Activated T-cell treated with anti-CD3 and anti-CD28 coated beads, Interleukin-2, amount 50 U/mL, for 4 hours (primary cell): ENCODE measurements at regions not wholly inside any gene's neighbourhood (a gene's known extent, or its start where the extent isn't known, plus 50 kb on each side); places are given as distances from the start of the nearest gene placed in this dataset.
"Not testable (repeated sequence)": the region's sequence is repeated elsewhere in the genome, so short reads cannot be mapped to it uniquely, and the experiment has no call there.

Source experiments
- ATAC-seq, 2 donors: fragments of 200-7000 bp; cut with Tn5 transposase; one replicate each; pipeline ENCODE4 v1.10.0; 2021
- DNase-seq: peaks from one replicate; pipeline ENCODE4 v3.0.0-alpha.2; 2020
- H3K27me3 Mint-ChIP-seq: one replicate; pipeline ENCODE4 v1.8.0; 2021; ENCODE audit warnings: low read depth, mixed read lengths
- H3K36me3 Mint-ChIP-seq: one replicate; pipeline ENCODE4 v1.8.0; 2022; ENCODE audit warnings: mixed read lengths; ENCODE audit not compliant: insufficient read depth
- H3K4me1 Mint-ChIP-seq: one replicate; pipeline ENCODE4 v1.8.0; 2021; ENCODE audit warnings: low read depth, mixed read lengths
- H3K4me3 Mint-ChIP-seq: one replicate; pipeline ENCODE4 v1.8.0; 2021; ENCODE audit warnings: mild to moderate bottlenecking, moderate library complexity, mixed read lengths
- H3K9me3 Mint-ChIP-seq: one replicate; pipeline ENCODE4 v1.8.0; 2021; ENCODE audit warnings: mixed read lengths

- H3K4me1 Mint-ChIP-seq, DNase-seq, H3K4me3 Mint-ChIP-seq, H3K36me3 Mint-ChIP-seq, ATAC-seq: not testable (repeated sequence)
- peaks cover 15% of the 10 kb centered on the region for H3K27me3 Mint-ChIP-seq
- H3K9me3 Mint-ChIP-seq = peaks cover 12% of the 10 kb centered on the region
Observed at GRCh38 chr21:36616773-36617172, 82.1 kb upstream of the SIM2 start.

- not testable (repeated sequence) for DNase-seq, H3K4me3 Mint-ChIP-seq, H3K27me3 Mint-ChIP-seq, ATAC-seq, H3K36me3 Mint-ChIP-seq, H3K4me1 Mint-ChIP-seq
- H3K9me3 Mint-ChIP-seq = peaks cover 15% of the 10 kb centered on the region
Observed at GRCh38 chr21:36621794-36622193, 77.1 kb upstream of the SIM2 start.

GRCh38 chr21:36624105-36624504 lies 74.8 kb upstream of the SIM2 start:
- H3K27me3 Mint-ChIP-seq = peaks cover 3% of the 10 kb centered on the region
- H3K4me3 Mint-ChIP-seq = no peak overlapping the region
- H3K4me1 Mint-ChIP-seq = no peaks in the 10 kb centered on the region
- DNase-seq = no peak
- H3K9me3 Mint-ChIP-seq = peaks cover 12% of the 10 kb centered on the region
- H3K36me3 Mint-ChIP-seq = no peaks in the 10 kb centered on the region
- no peak for ATAC-seq

GRCh38 chr21:36626791-36627190 lies 72.1 kb upstream of the SIM2 start:
- Mint-ChIP-seq H3K4me1 (no peaks in the 10 kb centered on the region), H3K9me3 (peaks cover 8% of the 10 kb centered on the region), H3K36me3 (no peaks in the 10 kb centered on the region), H3K27me3 (peaks cover 8% of the 10 kb centered on the region), H3K4me3 (no peak overlapping the region)
- ATAC-seq (no peak), DNase-seq (no peak)

GRCh38 chr21:36627242-36627641 lies 71.7 kb upstream of the SIM2 start:
- Mint-ChIP-seq H3K4me3 (no peak overlapping the region), H3K36me3 (no peaks in the 10 kb centered on the region), H3K27me3 (peaks cover 8% of the 10 kb centered on the region), H3K4me1 (no peaks in the 10 kb centered on the region), H3K9me3 (peaks cover 8% of the 10 kb centered on the region)
- DNase-seq (no peak), ATAC-seq (no peak)

GRCh38 chr21:36628106-36628505 lies 70.8 kb upstream of the SIM2 start:
- Mint-ChIP-seq H3K4me3 (no peak overlapping the region), H3K27me3 (peaks cover 8% of the 10 kb centered on the region), H3K4me1 (no peaks in the 10 kb centered on the region), H3K9me3 (peaks cover 8% of the 10 kb centered on the region), H3K36me3 (no peaks in the 10 kb centered on the region)
- ATAC-seq (no peak), DNase-seq (no peak)

- no peaks in the 10 kb centered on the region for H3K36me3 Mint-ChIP-seq
- H3K27me3 Mint-ChIP-seq = peaks cover 8% of the 10 kb centered on the region
- ATAC-seq = no peak
Observed at GRCh38 chr21:36628761-36629460, 70.0 kb upstream of the SIM2 start.

GRCh38 chr21:36630485-36631206 lies 68.3 kb upstream of the SIM2 start:
- no peaks in the 10 kb centered on the region for H3K4me1 Mint-ChIP-seq
- peaks cover 2% of the 10 kb centered on the region for H3K9me3 Mint-ChIP-seq
- peaks cover 8% of the 10 kb centered on the region for H3K27me3 Mint-ChIP-seq
- DNase-seq (peak; percentile 56), ATAC-seq (peak in 1 of 2 donors; percentile 51)
- no peak overlapping the region for H3K4me3 Mint-ChIP-seq
- H3K36me3 Mint-ChIP-seq = no peaks in the 10 kb centered on the region

More at GRCh38 chr21:36628761-36629460, 70.0 kb upstream of the SIM2 start:
- no peak for DNase-seq
- Mint-ChIP-seq H3K4me1 (no peaks in the 10 kb centered on the region), H3K4me3 (no peak overlapping the region), H3K9me3 (peaks cover 6% of the 10 kb centered on the region)

- H3K36me3 Mint-ChIP-seq = no peaks in the 10 kb centered on the region
- H3K9me3 Mint-ChIP-seq = peaks cover 21% of the 10 kb centered on the region
- no peak for ATAC-seq
- no peak for DNase-seq
- H3K4me1 Mint-ChIP-seq = peaks cover 2% of the 10 kb centered on the region
- H3K4me3 Mint-ChIP-seq = no peak overlapping the region
- H3K27me3 Mint-ChIP-seq = peaks cover 3% of the 10 kb centered on the region
Observed at GRCh38 chr21:36636016-36636415, 62.9 kb upstream of the SIM2 start.

GRCh38 chr21:36636439-36636838 lies 62.5 kb upstream of the SIM2 start:
- Mint-ChIP-seq H3K4me3 (no peak overlapping the region), H3K27me3 (peaks cover 3% of the 10 kb centered on the region), H3K4me1 (peaks cover 2% of the 10 kb centered on the region), H3K36me3 (no peaks in the 10 kb centered on the region), H3K9me3 (peaks cover 21% of the 10 kb centered on the region)
- DNase-seq = no peak
- no peak for ATAC-seq

GRCh38 chr21:36639769-36640168 lies 59.1 kb upstream of the SIM2 start:
- no peaks in the 10 kb centered on the region for H3K36me3 Mint-ChIP-seq
- peaks cover 3% of the 10 kb centered on the region for H3K27me3 Mint-ChIP-seq
- ATAC-seq = no peak

GRCh38 chr21:36640174-36640720 lies 58.7 kb upstream of the SIM2 start:
- Mint-ChIP-seq H3K4me3 (no peak overlapping the region), H3K27me3 (peaks cover 3% of the 10 kb centered on the region), H3K4me1 (peaks cover 2% of the 10 kb centered on the region), H3K9me3 (peaks cover 21% of the 10 kb centered on the region), H3K36me3 (no peaks in the 10 kb centered on the region)
- DNase-seq (no peak), ATAC-seq (no peak)

More at GRCh38 chr21:36639769-36640168, 59.1 kb upstream of the SIM2 start:
- peaks cover 2% of the 10 kb centered on the region for H3K4me1 Mint-ChIP-seq
- no peak overlapping the region for H3K4me3 Mint-ChIP-seq
- DNase-seq = no peak
- H3K9me3 Mint-ChIP-seq = peaks cover 21% of the 10 kb centered on the region

- Mint-ChIP-seq H3K4me3 (no peak overlapping the region), H3K27me3 (peaks cover 3% of the 10 kb centered on the region), H3K4me1 (peaks cover 2% of the 10 kb centered on the region), H3K9me3 (peaks cover 17% of the 10 kb centered on the region), H3K36me3 (no peaks in the 10 kb centered on the region)
- ATAC-seq = no peak
- DNase-seq = no peak
Observed at GRCh38 chr21:36640721-36641244, 58.1 kb upstream of the SIM2 start.

GRCh38 chr21:36641346-36641745 lies 57.6 kb upstream of the SIM2 start:
- Mint-ChIP-seq H3K36me3 (no peaks in the 10 kb centered on the region), H3K9me3 (peaks cover 12% of the 10 kb centered on the region), H3K4me1 (peaks cover 2% of the 10 kb centered on the region), H3K27me3 (peaks cover 3% of the 10 kb centered on the region), H3K4me3 (no peak overlapping the region)
- DNase-seq (no peak), ATAC-seq (no peak)
